ENCODE measurements at regions not wholly inside any gene's neighbourhood (a gene's known extent, or its start where the extent isn't known, plus 50 kb on each side); places are given as distances from the start of the nearest gene placed in this dataset.

GRCh38 chr4:106830879-106831278 is 205.2 kb downstream of the DKK2 start:
- ChIA-PET POLR2A (no interaction called here), CTCF (no interaction called here)
- in situ Hi-C loops (cut with HindIII; ENCODE audit: low pct_unique_long_range_greater_than_20kb, low sequenced_read_pairs) (no loop called here), intact Hi-C loops (cut with micrococcal nuclease; ENCODE audit: unreplicated experiment) (no loop called here)
- Histone ChIP-seq H3K36me3 (ENCODE audit: control insufficient read depth, insufficient read depth, low read length) (no peaks in the 10 kb centered on the region), H3K4me3 (ENCODE audit: low read depth in 2 of 2, low read length in 2 of 2) (no peak overlapping the region), H3K9me3 (ENCODE audit: control insufficient read depth, insufficient read depth, low read depth, low read length) (no peaks in the 10 kb centered on the region), H3K27ac (ENCODE audit: low read length) (no peak overlapping the region), H3K4me1 (ENCODE audit: control insufficient read depth, insufficient read depth, low read length) (no peaks in the 10 kb centered on the region), H3K27me3 (ENCODE audit: control insufficient read depth, insufficient read depth, low read length) (no peaks in the 10 kb centered on the region)
- no peak for DNase-seq (ENCODE audit: low read depth, low spot score)
- ATAC-seq = no peak
- no peak for TF ChIP-seq CTCF (IDR thresholded peaks at IDR 0.05)
- no peak for TF ChIP-seq REST (IDR thresholded peaks at IDR 0.05; ENCODE audit: insufficient read depth in 1 of 2, low read depth in 2 of 2, low read length in 1 of 2)
- BruUV-seq (replicated peaks) = no TSS peak

GRCh38 chr4:106818764-106819163 is 217.3 kb downstream of the DKK2 start:
- no peak overlapping the region for H3K4me3 ChIP-seq (ENCODE audit: low read depth in 2 of 2, low read length in 2 of 2)
- intact Hi-C loops (cut with micrococcal nuclease; ENCODE audit: unreplicated experiment) (no loop called here), in situ Hi-C loops (cut with HindIII; ENCODE audit: low pct_unique_long_range_greater_than_20kb, low sequenced_read_pairs) (no loop called here)
- H3K36me3 ChIP-seq (ENCODE audit: control insufficient read depth, insufficient read depth, low read length) = no peaks in the 10 kb centered on the region
- H3K27me3 ChIP-seq (ENCODE audit: control insufficient read depth, insufficient read depth, low read length) = no peaks in the 10 kb centered on the region
- TF ChIP-seq REST (IDR thresholded peaks at IDR 0.05; ENCODE audit: insufficient read depth in 1 of 2, low read depth in 2 of 2, low read length in 1 of 2) (no peak), POLR2AphosphoS5 (IDR thresholded peaks at IDR 0.05; ENCODE audit: low read depth, low read length) (no peak), TCF7L2 (IDR thresholded peaks at IDR 0.05; ENCODE audit: low read depth, low read length) (no peak), CTCF (IDR thresholded peaks at IDR 0.05) (no peak), SIN3A (IDR thresholded peaks at IDR 0.05; ENCODE audit: borderline replicate concordance, insufficient read depth, low read depth, low read length) (no peak)
- H3K9me3 ChIP-seq (ENCODE audit: control insufficient read depth, insufficient read depth, low read depth, low read length) = no peaks in the 10 kb centered on the region
- POLR2A ChIA-PET = no interaction called here
- DNase-seq (ENCODE audit: low read depth, low spot score) (no peak), ATAC-seq (no peak)
- no peak overlapping the region for H3K27ac ChIP-seq (ENCODE audit: low read length)
- no peaks in the 10 kb centered on the region for H3K4me1 ChIP-seq (ENCODE audit: control insufficient read depth, insufficient read depth, low read length)
- no TSS peak for BruUV-seq (replicated peaks)
- CTCF ChIA-PET = no interaction called here

Measured in Panc1 (cell line).